ENCODE measurements at regions not wholly inside any gene's neighbourhood (a gene's known extent, or its start where the extent isn't known, plus 50 kb on each side); places are given as distances from the start of the nearest gene placed in this dataset.

DNA sequence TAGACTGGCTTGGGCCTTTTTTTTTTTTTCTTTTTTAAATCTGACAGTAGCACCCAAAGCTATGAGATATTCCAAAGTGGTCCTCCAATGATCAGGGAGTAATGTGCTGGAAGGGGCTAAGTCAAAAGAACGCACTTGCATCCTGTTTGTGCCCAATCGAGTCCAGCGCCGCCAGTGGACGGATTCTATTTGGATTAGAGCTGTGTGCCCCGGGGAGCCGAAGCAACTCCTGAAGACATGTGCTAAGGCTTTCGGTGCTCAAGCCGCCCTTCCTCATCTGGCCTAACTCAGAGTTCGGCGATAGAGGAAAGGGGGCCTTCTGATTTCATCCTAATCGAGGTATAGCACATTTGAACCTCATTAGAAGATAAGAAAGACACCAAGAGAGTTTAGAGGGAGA, 147.8 kb upstream of the NECTIN1 start:
- ChIA-PET CTCF (no interaction called here), POLR2A (no interaction called here)
- no peak overlapping the region for H3K4me3 ChIP-seq (ENCODE audit: low read depth, low read length)
- TF ChIP-seq, protein P1, sequence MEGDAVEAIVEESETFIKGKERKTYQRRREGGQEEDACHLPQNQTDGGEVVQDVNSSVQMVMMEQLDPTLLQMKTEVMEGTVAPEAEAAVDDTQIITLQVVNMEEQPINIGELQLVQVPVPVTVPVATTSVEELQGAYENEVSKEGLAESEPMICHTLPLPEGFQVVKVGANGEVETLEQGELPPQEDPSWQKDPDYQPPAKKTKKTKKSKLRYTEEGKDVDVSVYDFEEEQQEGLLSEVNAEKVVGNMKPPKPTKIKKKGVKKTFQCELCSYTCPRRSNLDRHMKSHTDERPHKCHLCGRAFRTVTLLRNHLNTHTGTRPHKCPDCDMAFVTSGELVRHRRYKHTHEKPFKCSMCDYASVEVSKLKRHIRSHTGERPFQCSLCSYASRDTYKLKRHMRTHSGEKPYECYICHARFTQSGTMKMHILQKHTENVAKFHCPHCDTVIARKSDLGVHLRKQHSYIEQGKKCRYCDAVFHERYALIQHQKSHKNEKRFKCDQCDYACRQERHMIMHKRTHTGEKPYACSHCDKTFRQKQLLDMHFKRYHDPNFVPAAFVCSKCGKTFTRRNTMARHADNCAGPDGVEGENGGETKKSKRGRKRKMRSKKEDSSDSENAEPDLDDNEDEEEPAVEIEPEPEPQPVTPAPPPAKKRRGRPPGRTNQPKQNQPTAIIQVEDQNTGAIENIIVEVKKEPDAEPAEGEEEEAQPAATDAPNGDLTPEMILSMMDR (IDR thresholded peaks at IDR 0.05; ENCODE audit: insufficient read depth, low read length, missing control alignments) = no peak
- no peak for DNase-seq (ENCODE audit: low read depth, low spot score)

DNA sequence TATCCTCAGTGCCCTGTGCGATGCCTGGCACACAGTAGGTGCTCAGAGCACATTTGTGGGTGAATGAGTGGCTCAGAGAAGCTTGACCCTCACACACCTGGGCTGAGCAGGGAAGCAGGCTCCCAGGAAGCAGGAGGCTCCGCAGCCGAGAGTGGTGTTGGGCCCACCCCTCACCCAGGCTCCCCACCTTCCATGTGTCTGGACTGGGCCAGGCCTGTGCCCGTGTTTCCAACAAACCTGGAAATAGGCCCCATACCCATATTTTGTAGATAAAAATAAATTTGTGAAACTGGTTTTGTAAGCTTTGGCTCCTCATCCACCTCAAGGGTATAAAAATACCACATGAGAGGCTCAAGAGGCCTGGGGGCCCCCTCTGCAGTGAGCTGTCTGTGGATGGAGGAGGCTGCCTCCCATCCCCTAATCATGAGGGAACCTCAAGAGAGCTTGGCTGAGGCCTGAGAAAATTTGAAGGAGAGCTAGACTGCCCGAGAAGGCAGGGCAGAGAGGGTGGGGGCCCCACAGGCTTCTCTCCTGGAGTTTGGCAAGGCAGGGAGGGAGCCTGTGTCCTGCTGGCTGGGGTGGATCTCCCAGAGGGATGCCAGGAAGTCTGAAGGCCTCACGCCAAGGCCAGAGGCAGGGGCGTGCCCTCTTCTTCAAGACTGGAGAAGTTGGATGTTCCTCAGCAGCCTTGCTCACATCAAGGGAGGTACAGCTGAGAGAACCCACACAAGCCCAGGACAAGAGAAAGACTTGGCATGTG, 147.0 kb upstream of the NECTIN1 start:
- TF ChIP-seq, protein P1 (IDR thresholded peaks at IDR 0.05; ENCODE audit: insufficient read depth, low read length, missing control alignments) = no peak
- ChIA-PET CTCF (no interaction called here), POLR2A (no interaction called here)
- no peak for DNase-seq (ENCODE audit: low read depth, low spot score)
- no peak overlapping the region for H3K4me3 ChIP-seq (ENCODE audit: low read depth, low read length)

DNA sequence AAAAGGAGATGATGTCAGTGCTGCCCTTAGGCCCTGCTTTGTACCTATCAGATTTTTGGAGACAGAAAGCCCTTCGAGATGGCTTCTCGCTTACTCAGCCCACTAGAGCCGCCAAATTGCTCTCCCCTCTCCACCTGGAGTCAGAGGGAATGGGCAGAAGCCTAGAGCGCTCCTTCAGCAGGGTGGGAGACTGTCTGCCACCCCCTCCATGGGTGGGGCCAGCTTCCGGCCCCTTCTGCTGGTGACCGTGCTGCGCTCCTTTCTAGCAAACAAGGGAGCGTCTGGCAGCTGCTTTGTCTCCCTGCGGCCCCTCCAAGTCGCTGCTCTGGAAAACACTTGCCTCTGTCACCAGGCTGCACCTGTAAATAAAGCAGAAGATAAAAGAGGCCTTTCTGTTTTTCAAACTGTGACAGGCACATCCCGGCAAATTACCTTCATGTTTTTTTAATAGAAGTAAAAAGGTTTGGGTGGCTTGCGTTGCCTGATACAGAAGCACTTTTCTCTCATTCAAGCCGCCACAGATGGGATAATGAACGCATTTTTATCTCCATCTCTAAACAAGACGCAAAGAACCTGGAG, 145.7 kb upstream of the NECTIN1 start:
- TF ChIP-seq, protein P1 (IDR thresholded peaks at IDR 0.05; ENCODE audit: insufficient read depth, low read length, missing control alignments) = no peak
- no peak overlapping the region for H3K4me3 ChIP-seq (ENCODE audit: low read depth, low read length)
- ChIA-PET POLR2A (no interaction called here), CTCF (interaction anchor here (0.6 kb wide), 1 partner anchor 303 kb away, joined by 3 read pairs; no protein-coding TSS in a partner anchor)
- DNase-seq (ENCODE audit: low read depth, low spot score) = no peak

DNA sequence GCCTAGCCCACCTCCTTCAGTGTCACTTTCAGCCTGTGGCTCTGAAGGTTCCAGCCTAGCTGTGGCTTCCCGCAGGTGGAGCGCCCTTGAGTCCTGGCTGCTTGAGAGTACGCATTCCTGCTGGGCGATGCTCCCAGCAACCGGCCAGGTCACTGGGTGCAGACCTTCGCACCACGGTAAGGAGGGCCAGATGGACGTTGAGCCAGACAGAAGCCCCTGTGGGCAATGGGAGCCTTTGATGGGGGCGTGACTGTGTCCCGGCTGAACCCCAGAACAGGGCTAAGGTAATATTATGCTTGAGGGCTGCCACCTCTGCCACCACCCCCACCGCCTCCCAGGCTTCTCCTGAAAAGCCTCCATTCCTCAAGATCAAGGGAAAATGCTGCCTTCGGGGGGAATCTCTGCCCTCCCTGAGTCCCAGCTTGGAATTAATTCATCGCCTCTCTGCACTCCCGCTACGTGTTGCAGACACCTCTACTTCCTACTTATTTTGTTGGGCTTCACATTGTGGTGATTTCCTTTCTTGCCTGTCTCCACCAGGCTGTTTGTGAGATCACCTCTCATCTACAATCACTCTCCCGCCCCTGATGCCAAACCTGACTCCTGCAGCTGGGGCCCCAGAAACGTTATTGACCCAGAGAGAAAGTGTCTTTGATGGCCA, 144.9 kb upstream of the NECTIN1 start:
- TF ChIP-seq, protein P1 (IDR thresholded peaks at IDR 0.05; ENCODE audit: insufficient read depth, low read length, missing control alignments) = no peak
- DNase-seq (ENCODE audit: low read depth, low spot score) = no peak
- no peak overlapping the region for H3K4me3 ChIP-seq (ENCODE audit: low read depth, low read length)
- CTCF ChIA-PET = no interaction called here
- POLR2A ChIA-PET = no interaction called here

DNA sequence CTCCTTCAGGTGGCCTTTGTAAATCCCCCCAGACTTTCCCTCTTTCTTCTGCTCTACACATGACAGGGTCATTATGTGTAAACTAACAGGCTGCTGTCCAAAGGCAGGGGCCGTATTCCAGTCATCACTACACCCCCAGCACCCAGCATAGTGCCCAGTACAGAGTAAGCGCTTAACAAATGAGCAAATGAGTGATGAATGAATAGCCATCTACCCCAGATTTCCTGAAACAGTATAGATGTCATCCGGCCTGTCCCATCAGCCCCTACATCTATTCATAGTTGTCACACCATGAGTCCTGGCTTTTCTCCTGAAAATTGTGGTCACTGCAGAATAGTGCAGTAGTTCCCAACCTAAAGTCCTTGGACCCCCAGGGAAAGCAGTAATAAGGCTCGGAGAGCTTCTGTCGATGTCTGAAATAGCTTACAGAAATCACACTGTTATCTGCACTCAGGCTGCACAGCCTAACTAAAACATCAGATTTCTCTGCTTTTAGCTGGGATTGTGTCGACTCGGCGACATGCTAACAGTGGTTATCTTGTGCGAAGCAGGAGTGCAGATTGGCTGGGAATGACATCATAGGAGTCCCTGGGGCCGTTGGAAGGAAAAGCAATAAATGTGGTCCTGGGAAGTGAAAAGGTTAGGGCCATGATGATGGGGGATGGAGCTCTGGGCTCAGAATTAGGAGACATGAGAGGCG, 143.8 kb upstream of the NECTIN1 start:
- no peak overlapping the region for H3K4me3 ChIP-seq (ENCODE audit: low read depth, low read length)
- TF ChIP-seq, protein P1 (IDR thresholded peaks at IDR 0.05; ENCODE audit: insufficient read depth, low read length, missing control alignments) = no peak
- POLR2A ChIA-PET = no interaction called here
- CTCF ChIA-PET = no interaction called here
- no peak for DNase-seq (ENCODE audit: low read depth, low spot score)
